T-helper 2 cell treated with Interferon-gamma antibody and Interleukin-4, amounts not matched to agents 5 μg/mL and 100 μg/mL, for 36 hours (primary cell): ENCODE measurements at regions not wholly inside any gene's neighbourhood (a gene's known extent, or its start where the extent isn't known, plus 50 kb on each side); places are given as distances from the start of the nearest gene placed in this dataset.

Experiments used
- DNase-seq: peaks from one replicate; pipeline ENCODE4 v3.0.0; 2021; ENCODE audit warnings: low spot score
- H3K27ac Mint-ChIP-seq: one replicate; pipeline ENCODE4 v1.8.0; 2021; ENCODE audit warnings: mild to moderate bottlenecking, mixed read lengths
- H3K27me3 Mint-ChIP-seq: one replicate; pipeline ENCODE4 v1.8.0; 2021; ENCODE audit warnings: low read depth, mixed read lengths
- H3K36me3 Mint-ChIP-seq: one replicate; pipeline ENCODE4 v1.8.0; 2021; ENCODE audit warnings: low read depth, mixed read lengths
- H3K4me1 Mint-ChIP-seq: one replicate; pipeline ENCODE4 v1.8.0; 2021; ENCODE audit warnings: low read depth, mixed read lengths
- H3K4me3 Mint-ChIP-seq: one replicate; pipeline ENCODE4 v1.8.0; 2022; ENCODE audit warnings: mild to moderate bottlenecking, moderate library complexity, mixed read lengths
- H3K9me3 Mint-ChIP-seq: one replicate; pipeline ENCODE4 v1.8.0; 2021; ENCODE audit warnings: mixed read lengths

GRCh38 chr15:47362118-47362905 lies 355.0 kb upstream of the SEMA6D start:
- Mint-ChIP-seq H3K9me3 (peaks cover 7% of the 10 kb centered on the region), H3K27ac (no peak overlapping the region), H3K4me1 (no peaks in the 10 kb centered on the region), H3K4me3 (no peak overlapping the region), H3K36me3 (no peaks in the 10 kb centered on the region), H3K27me3 (no peaks in the 10 kb centered on the region)
- DNase-seq, result no peak

- no peak overlapping the region for H3K4me3 Mint-ChIP-seq
These were observed 353.7 kb upstream of the SEMA6D start for GRCh38 chr15:47363653-47364052.

DNA sequence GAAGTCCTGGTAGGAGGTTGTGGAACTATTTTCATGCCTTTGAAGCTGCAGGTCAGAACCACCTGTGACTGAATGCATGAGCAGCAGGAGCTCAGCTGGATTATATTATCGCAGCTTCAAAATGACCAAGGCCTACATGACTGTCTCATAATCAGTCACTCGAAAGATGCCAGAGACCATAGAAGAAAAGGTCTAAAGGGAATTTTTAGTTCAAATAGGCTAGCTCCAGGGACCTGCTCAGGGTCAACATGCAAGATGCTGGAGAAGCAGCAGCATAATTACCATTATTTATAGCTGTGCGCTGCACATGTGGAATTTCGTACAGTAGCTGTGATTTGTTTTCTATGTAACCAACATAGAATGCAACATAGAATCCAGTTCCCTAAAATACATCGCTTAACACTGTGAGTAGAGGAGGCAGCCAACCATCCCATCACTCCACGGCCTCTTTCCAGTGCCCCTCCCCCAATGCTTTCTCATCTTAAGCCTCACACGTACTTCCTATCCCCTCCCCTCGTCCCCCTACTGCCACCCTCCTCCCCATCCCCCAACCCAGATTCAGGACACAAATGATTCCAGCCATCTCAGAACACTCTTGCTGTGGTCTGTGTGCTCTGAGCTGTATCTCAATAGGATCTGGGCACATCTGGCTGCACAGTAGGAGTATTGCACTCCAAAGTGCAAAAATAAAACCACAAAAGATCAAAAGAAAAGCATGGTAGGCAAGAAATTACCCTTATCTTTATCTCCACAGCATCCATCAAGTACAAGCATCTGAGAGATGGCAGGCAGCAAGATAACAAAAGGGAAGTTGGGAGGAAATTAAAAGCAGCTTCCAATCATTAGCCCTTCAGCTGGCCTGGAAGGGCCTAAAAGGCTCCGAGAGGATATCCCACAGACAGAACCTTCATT lies 352.8 kb upstream of the SEMA6D start:
- Mint-ChIP-seq H3K4me1 (no peaks in the 10 kb centered on the region), H3K4me3 (no peak overlapping the region), H3K27me3 (no peaks in the 10 kb centered on the region), H3K36me3 (no peaks in the 10 kb centered on the region), H3K27ac (no peak overlapping the region), H3K9me3 (peaks cover 7% of the 10 kb centered on the region)
- DNase-seq, result no peak

More at GRCh38 chr15:47363653-47364052, 353.7 kb upstream of the SEMA6D start:
- no peak overlapping the region for H3K27ac Mint-ChIP-seq
- no peaks in the 10 kb centered on the region for H3K27me3 Mint-ChIP-seq
- no peaks in the 10 kb centered on the region for H3K4me1 Mint-ChIP-seq
- H3K9me3 Mint-ChIP-seq, result peaks cover 7% of the 10 kb centered on the region
- no peak for DNase-seq
- H3K36me3 Mint-ChIP-seq, result no peaks in the 10 kb centered on the region

GRCh38 chr15:47366884-47367283 lies 350.4 kb upstream of the SEMA6D start:
- no peak for DNase-seq
- peaks cover 4% of the 10 kb centered on the region for H3K9me3 Mint-ChIP-seq
- H3K27me3 Mint-ChIP-seq, result no peaks in the 10 kb centered on the region
- no peak overlapping the region for H3K27ac Mint-ChIP-seq
- H3K4me1 Mint-ChIP-seq, result no peaks in the 10 kb centered on the region
- H3K36me3 Mint-ChIP-seq, result no peaks in the 10 kb centered on the region
- H3K4me3 Mint-ChIP-seq, result no peak overlapping the region

DNA sequence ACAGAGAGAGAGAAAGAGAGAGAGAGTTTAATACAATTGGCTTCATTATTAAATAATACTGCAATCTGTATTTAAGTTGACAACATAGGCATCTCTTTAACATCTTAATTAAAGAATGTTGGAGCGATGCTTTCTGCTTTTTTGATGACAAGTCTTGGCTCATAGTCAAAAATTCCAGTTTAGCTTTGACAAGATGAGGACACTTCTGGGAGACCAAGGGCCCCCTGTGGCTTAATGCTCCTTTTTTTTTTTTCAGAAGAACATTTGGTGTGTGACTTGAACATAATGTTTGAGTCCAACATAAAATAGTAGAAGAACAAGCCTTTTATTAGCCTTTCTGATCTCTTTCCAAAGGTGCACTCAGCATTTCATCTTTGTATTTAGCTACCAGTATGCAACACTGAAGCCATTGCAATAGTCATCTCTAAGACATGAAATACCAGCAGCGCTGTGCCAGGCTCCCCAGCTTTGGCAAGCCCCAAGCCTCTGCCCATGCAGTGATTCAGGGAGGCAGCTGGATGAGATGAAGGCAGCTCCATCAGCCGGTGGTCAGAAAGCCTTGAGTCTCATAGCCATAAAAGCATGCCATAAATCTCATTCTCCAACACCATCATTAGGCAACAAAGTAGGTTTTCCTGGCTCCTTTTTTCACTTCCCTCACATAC lies 349.4 kb upstream of the SEMA6D start:
- no peak for DNase-seq
- no peak overlapping the region for H3K4me3 Mint-ChIP-seq
- H3K27ac Mint-ChIP-seq, result no peak overlapping the region
- no peaks in the 10 kb centered on the region for H3K27me3 Mint-ChIP-seq
- no peaks in the 10 kb centered on the region for H3K36me3 Mint-ChIP-seq
- H3K4me1 Mint-ChIP-seq, result no peaks in the 10 kb centered on the region
- H3K9me3 Mint-ChIP-seq, result peaks cover 4% of the 10 kb centered on the region

DNA sequence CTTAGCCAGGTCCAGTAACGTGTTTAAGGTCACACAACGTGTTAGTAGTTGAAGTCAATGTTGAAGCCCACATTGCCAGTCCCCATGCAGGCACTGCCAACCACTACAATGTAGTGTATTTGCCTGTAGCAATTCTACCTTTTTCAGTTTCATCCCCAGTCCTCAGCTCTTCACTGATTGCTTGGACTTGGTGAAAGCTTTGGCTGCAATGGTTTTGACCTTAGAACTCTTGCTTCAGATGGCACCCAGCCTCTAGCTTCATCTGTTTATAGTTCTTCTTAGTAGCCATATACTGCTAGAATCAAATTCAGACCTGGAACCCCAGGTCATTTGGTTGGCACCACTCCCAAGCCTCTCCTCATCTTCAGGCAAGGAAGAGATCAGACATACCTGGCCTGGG lies 345.4 kb upstream of the SEMA6D start:
- Mint-ChIP-seq H3K27me3 (no peaks in the 10 kb centered on the region), H3K4me1 (no peaks in the 10 kb centered on the region), H3K27ac (no peak overlapping the region), H3K4me3 (no peak overlapping the region), H3K9me3 (no peaks in the 10 kb centered on the region), H3K36me3 (no peaks in the 10 kb centered on the region)
- no peak for DNase-seq

GRCh38 chr15:47374222-47374621 lies 343.1 kb upstream of the SEMA6D start:
- Mint-ChIP-seq H3K4me3 (no peak overlapping the region), H3K36me3 (no peaks in the 10 kb centered on the region), H3K4me1 (no peaks in the 10 kb centered on the region), H3K27ac (no peak overlapping the region), H3K9me3 (no peaks in the 10 kb centered on the region), H3K27me3 (no peaks in the 10 kb centered on the region)
- no peak for DNase-seq

DNA sequence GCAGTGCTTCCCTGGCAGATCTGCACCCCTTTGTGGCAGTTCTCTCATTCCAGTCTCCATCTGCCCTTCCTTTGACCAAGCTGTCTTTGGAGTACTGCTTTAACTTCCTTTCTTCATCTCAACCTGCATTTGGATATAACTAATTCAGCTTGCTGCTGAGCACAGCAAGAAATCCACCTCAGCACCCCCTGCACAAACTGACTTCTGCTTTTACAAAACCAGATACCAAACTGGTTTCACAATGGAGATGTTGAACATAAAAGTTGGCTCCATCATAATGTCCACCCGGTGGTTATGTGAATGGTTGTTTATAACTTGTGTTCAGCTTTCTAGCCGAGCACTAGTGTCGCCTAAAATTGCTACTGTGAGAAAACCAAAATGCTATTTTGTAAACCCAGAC lies 341.1 kb upstream of the SEMA6D start:
- DNase-seq, result no peak
- Mint-ChIP-seq H3K27ac (no peak overlapping the region), H3K36me3 (no peaks in the 10 kb centered on the region)

DNA sequence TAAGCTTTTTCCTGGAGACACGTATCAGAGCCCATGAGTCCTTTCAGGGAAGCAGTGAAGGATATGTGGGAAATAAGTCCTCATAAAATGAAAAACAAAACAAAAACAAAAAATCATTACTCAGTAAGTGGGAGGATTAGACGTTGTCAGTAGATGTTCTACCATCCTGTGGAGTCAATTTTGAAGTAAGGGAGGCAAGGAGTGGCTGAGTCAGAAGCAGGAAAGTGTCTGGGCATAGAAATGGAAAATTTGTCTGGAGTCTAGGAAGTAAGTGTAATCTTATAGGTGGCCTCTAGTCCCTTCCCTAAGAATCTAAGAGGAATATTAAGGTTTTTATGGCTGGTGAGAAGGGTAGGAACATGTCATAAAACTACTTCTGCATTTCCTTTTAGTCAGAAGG lies 339.8 kb upstream of the SEMA6D start:
- no peaks in the 10 kb centered on the region for H3K36me3 Mint-ChIP-seq
- H3K27me3 Mint-ChIP-seq, result no peaks in the 10 kb centered on the region
- no peaks in the 10 kb centered on the region for H3K4me1 Mint-ChIP-seq
- H3K4me3 Mint-ChIP-seq, result no peak overlapping the region
- DNase-seq, result no peak
- H3K27ac Mint-ChIP-seq, result no peak overlapping the region
- no peaks in the 10 kb centered on the region for H3K9me3 Mint-ChIP-seq

More for the DNA sequence above, 341.1 kb upstream of the SEMA6D start:
- Mint-ChIP-seq H3K9me3 (no peaks in the 10 kb centered on the region), H3K4me3 (no peak overlapping the region), H3K4me1 (no peaks in the 10 kb centered on the region), H3K27me3 (no peaks in the 10 kb centered on the region)

GRCh38 chr15:47378527-47378926 lies 338.8 kb upstream of the SEMA6D start:
- Mint-ChIP-seq H3K27me3 (no peaks in the 10 kb centered on the region), H3K36me3 (no peaks in the 10 kb centered on the region), H3K9me3 (no peaks in the 10 kb centered on the region), H3K4me1 (no peaks in the 10 kb centered on the region), H3K27ac (no peak overlapping the region), H3K4me3 (no peak overlapping the region)
- DNase-seq, result no peak

DNA sequence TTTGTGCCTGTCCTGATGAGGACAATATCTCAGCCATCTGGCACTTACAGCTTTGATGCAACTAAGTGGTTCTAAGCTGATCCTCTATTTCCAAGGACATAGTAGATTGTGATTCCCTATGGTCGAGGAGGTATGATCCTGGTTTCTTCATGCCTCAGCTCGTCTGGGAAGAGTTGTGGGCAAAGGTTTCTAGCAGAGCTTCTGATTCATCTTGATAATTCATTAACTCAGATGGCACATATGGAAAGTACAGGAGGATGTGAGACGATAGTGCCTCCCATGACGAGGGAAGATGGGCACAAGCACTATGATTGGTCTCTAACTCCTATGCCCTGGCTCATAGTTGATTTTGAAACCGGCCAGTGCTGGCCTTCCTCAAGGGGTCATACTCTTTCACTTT lies 334.2 kb upstream of the SEMA6D start:
- Mint-ChIP-seq H3K27ac (no peak overlapping the region), H3K9me3 (no peaks in the 10 kb centered on the region), H3K4me1 (no peaks in the 10 kb centered on the region), H3K27me3 (no peaks in the 10 kb centered on the region), H3K36me3 (no peaks in the 10 kb centered on the region), H3K4me3 (no peak overlapping the region)
- DNase-seq, result no peak

GRCh38 chr15:47383801-47384200 lies 333.5 kb upstream of the SEMA6D start:
- no peaks in the 10 kb centered on the region for H3K27me3 Mint-ChIP-seq
- H3K4me1 Mint-ChIP-seq, result no peaks in the 10 kb centered on the region
- no peaks in the 10 kb centered on the region for H3K9me3 Mint-ChIP-seq
- H3K27ac Mint-ChIP-seq, result no peak overlapping the region
- no peaks in the 10 kb centered on the region for H3K36me3 Mint-ChIP-seq
- DNase-seq, result no peak
- H3K4me3 Mint-ChIP-seq, result no peak overlapping the region

GRCh38 chr15:47384341-47384740 lies 333.0 kb upstream of the SEMA6D start:
- Mint-ChIP-seq H3K36me3 (no peaks in the 10 kb centered on the region), H3K27ac (no peak overlapping the region), H3K27me3 (no peaks in the 10 kb centered on the region), H3K9me3 (no peaks in the 10 kb centered on the region), H3K4me1 (no peaks in the 10 kb centered on the region), H3K4me3 (no peak overlapping the region)
- no peak for DNase-seq

- Mint-ChIP-seq H3K4me1 (no peaks in the 10 kb centered on the region), H3K27ac (no peak overlapping the region)
These were observed 332.5 kb upstream of the SEMA6D start for GRCh38 chr15:47384776-47385175.

More at GRCh38 chr15:47384776-47385175, 332.5 kb upstream of the SEMA6D start:
- Mint-ChIP-seq H3K36me3 (no peaks in the 10 kb centered on the region), H3K9me3 (no peaks in the 10 kb centered on the region), H3K27me3 (no peaks in the 10 kb centered on the region), H3K4me3 (no peak overlapping the region)
- DNase-seq, result no peak
